SJCRH30 (cell line): ENCODE measurements at regions not wholly inside any gene's neighbourhood (a gene's known extent, or its start where the extent isn't known, plus 50 kb on each side); places are given as distances from the start of the nearest gene placed in this dataset.

Experiments used
- DNase-seq, 2 experiments: peaks; one replicate each; pipeline ENCODE4 v3.0.0-alpha.2; 2015 to 2020
- H3K27ac ChIP-seq: fragments of 250-450 bp; sonication (Bioruptor Pico); 2 replicates; pipeline ENCODE4 v1.5.1; 2020; ENCODE audit warnings: mild to moderate bottlenecking, moderate library complexity
- H3K27me3 ChIP-seq: fragments of 250-450 bp; sonication (Bioruptor Pico); 2 replicates; pipeline ENCODE4 v1.5.1; 2020; ENCODE audit warnings: mild to moderate bottlenecking, moderate library complexity
- H3K36me3 ChIP-seq: fragments of 250-450 bp; sonication (Bioruptor Pico); 2 replicates; pipeline ENCODE4 v1.5.1; 2020; ENCODE audit warnings: mild to moderate bottlenecking, moderate library complexity
- H3K4me1 ChIP-seq: fragments of 250-450 bp; sonication (Bioruptor Pico); 2 replicates; pipeline ENCODE4 v1.5.1; 2020; ENCODE audit warnings: mild to moderate bottlenecking, moderate library complexity
- H3K4me3 ChIP-seq: fragments of 250-450 bp; sonication (Bioruptor Pico); 2 replicates; pipeline ENCODE4 v1.5.1; 2020; ENCODE audit warnings: mild to moderate bottlenecking, moderate library complexity
- H3K9me3 ChIP-seq: fragments of 250-450 bp; sonication (Bioruptor Pico); replicated peaks from 2 replicates; pipeline ENCODE4 v1.5.1; 2020; ENCODE audit warnings: mild to moderate bottlenecking, moderate library complexity

GRCh38 chr16:49930841-49931240 lies 74.9 kb upstream of the ZNF423 start:
- H3K9me3 ChIP-seq: no peaks in the 10 kb centered on the region
- no peaks in the 10 kb centered on the region for H3K27me3 ChIP-seq
- DNase-seq: no peak
- H3K36me3 ChIP-seq: no peaks in the 10 kb centered on the region
- H3K4me3 ChIP-seq: no peak overlapping the region
- peaks cover 5% of the 10 kb centered on the region; the same call in 1 of the 2 replicates for H3K4me1 ChIP-seq
- no peak overlapping the region for H3K27ac ChIP-seq

GRCh38 chr16:49931266-49931665 lies 75.4 kb upstream of the ZNF423 start:
- Histone ChIP-seq H3K36me3 (no peaks in the 10 kb centered on the region), H3K4me3 (no peak overlapping the region), H3K4me1 (peaks cover 5% of the 10 kb centered on the region; the same call in 1 of the 2 replicates), H3K27me3 (no peaks in the 10 kb centered on the region), H3K27ac (no peak overlapping the region), H3K9me3 (no peaks in the 10 kb centered on the region)
- no peak for DNase-seq

- Histone ChIP-seq H3K27me3 (no peaks in the 10 kb centered on the region), H3K27ac (no peak overlapping the region), H3K4me3 (no peak overlapping the region), H3K9me3 (no peaks in the 10 kb centered on the region), H3K4me1 (peaks cover 5% of the 10 kb centered on the region; the same call in 1 of the 2 replicates), H3K36me3 (no peaks in the 10 kb centered on the region)
- DNase-seq: no peak
These were observed 76.0 kb upstream of the ZNF423 start for GRCh38 chr16:49931916-49932315.

GRCh38 chr16:49932434-49932833 lies 76.5 kb upstream of the ZNF423 start:
- Histone ChIP-seq H3K9me3 (no peaks in the 10 kb centered on the region), H3K4me1 (peaks cover 5% of the 10 kb centered on the region; the same call in 1 of the 2 replicates), H3K27me3 (no peaks in the 10 kb centered on the region), H3K27ac (no peak overlapping the region), H3K36me3 (no peaks in the 10 kb centered on the region), H3K4me3 (no peak overlapping the region)
- DNase-seq: no peak

GRCh38 chr16:49932946-49933345 lies 77.0 kb upstream of the ZNF423 start:
- Histone ChIP-seq H3K4me1 (peaks cover 5% of the 10 kb centered on the region; the same call in 1 of the 2 replicates), H3K4me3 (no peak overlapping the region), H3K9me3 (no peaks in the 10 kb centered on the region), H3K36me3 (no peaks in the 10 kb centered on the region), H3K27ac (no peak overlapping the region), H3K27me3 (no peaks in the 10 kb centered on the region)
- peak; percentile 32 to 40 for DNase-seq

GRCh38 chr16:49936791-49937190 lies 80.9 kb upstream of the ZNF423 start:
- Histone ChIP-seq H3K27me3 (no peaks in the 10 kb centered on the region), H3K36me3 (no peaks in the 10 kb centered on the region)

GRCh38 chr16:49937886-49938285 lies 82.0 kb upstream of the ZNF423 start:
- Histone ChIP-seq H3K4me3 (no peak overlapping the region), H3K27ac (no peak overlapping the region), H3K27me3 (no peaks in the 10 kb centered on the region), H3K4me1 (no peaks in the 10 kb centered on the region), H3K9me3 (no peaks in the 10 kb centered on the region), H3K36me3 (no peaks in the 10 kb centered on the region)
- no peak for DNase-seq

More at GRCh38 chr16:49936791-49937190, 80.9 kb upstream of the ZNF423 start:
- H3K4me1 ChIP-seq: peaks cover 5% of the 10 kb centered on the region; the same call in 1 of the 2 replicates
- H3K27ac ChIP-seq: no peak overlapping the region
- no peaks in the 10 kb centered on the region for H3K9me3 ChIP-seq
- DNase-seq: no peak
- H3K4me3 ChIP-seq: no peak overlapping the region

- Histone ChIP-seq H3K9me3 (no peaks in the 10 kb centered on the region), H3K36me3 (no peaks in the 10 kb centered on the region), H3K4me1 (no peaks in the 10 kb centered on the region), H3K27me3 (no peaks in the 10 kb centered on the region), H3K4me3 (no peak overlapping the region), H3K27ac (no peak overlapping the region)
- no peak for DNase-seq
These were observed 83.6 kb upstream of the ZNF423 start for GRCh38 chr16:49939495-49939894.

- no peak for DNase-seq
- Histone ChIP-seq H3K9me3 (no peaks in the 10 kb centered on the region), H3K4me1 (no peaks in the 10 kb centered on the region), H3K27me3 (no peaks in the 10 kb centered on the region), H3K4me3 (no peak overlapping the region), H3K27ac (no peak overlapping the region), H3K36me3 (no peaks in the 10 kb centered on the region)
These were observed 84.4 kb upstream of the CNEP1R1 start for GRCh38 chr16:49940464-49941224.

GRCh38 chr16:49944221-49944620 lies 80.8 kb upstream of the CNEP1R1 start:
- H3K27ac ChIP-seq: no peak overlapping the region
- H3K4me1 ChIP-seq: no peaks in the 10 kb centered on the region
- H3K36me3 ChIP-seq: no peaks in the 10 kb centered on the region
- H3K27me3 ChIP-seq: no peaks in the 10 kb centered on the region
- H3K9me3 ChIP-seq: no peaks in the 10 kb centered on the region
- no peak overlapping the region for H3K4me3 ChIP-seq
- no peak for DNase-seq

GRCh38 chr16:49947907-49948678 lies 76.9 kb upstream of the CNEP1R1 start:
- H3K4me3 ChIP-seq: no peak overlapping the region
- H3K4me1 ChIP-seq: no peaks in the 10 kb centered on the region
- DNase-seq: no peak
- H3K9me3 ChIP-seq: no peaks in the 10 kb centered on the region
- H3K27me3 ChIP-seq: no peaks in the 10 kb centered on the region
- H3K27ac ChIP-seq: no peak overlapping the region
- no peaks in the 10 kb centered on the region for H3K36me3 ChIP-seq

GRCh38 chr16:49951574-49952195 lies 73.3 kb upstream of the CNEP1R1 start:
- H3K9me3 ChIP-seq: no peaks in the 10 kb centered on the region
- H3K4me3 ChIP-seq: no peak overlapping the region
- H3K4me1 ChIP-seq: no peaks in the 10 kb centered on the region
- no peak overlapping the region for H3K27ac ChIP-seq
- H3K36me3 ChIP-seq: no peaks in the 10 kb centered on the region
- no peaks in the 10 kb centered on the region for H3K27me3 ChIP-seq
- DNase-seq: no peak

- Histone ChIP-seq H3K4me1 (no peaks in the 10 kb centered on the region), H3K27ac (no peak overlapping the region), H3K4me3 (no peak overlapping the region), H3K27me3 (no peaks in the 10 kb centered on the region), H3K36me3 (no peaks in the 10 kb centered on the region), H3K9me3 (no peaks in the 10 kb centered on the region)
- DNase-seq: no peak
These were observed 72.6 kb upstream of the CNEP1R1 start for GRCh38 chr16:49952386-49952785.

GRCh38 chr16:49953090-49953489 lies 71.9 kb upstream of the CNEP1R1 start:
- H3K36me3 ChIP-seq: no peaks in the 10 kb centered on the region
- no peaks in the 10 kb centered on the region for H3K4me1 ChIP-seq
- H3K27me3 ChIP-seq: peaks cover 2% of the 10 kb centered on the region; the same call in 1 of the 2 replicates
- DNase-seq: no peak
- no peak overlapping the region for H3K4me3 ChIP-seq
- no peaks in the 10 kb centered on the region for H3K9me3 ChIP-seq
- H3K27ac ChIP-seq: no peak overlapping the region

GRCh38 chr16:49955858-49956257 lies 69.2 kb upstream of the CNEP1R1 start:
- Histone ChIP-seq H3K4me1 (no peaks in the 10 kb centered on the region), H3K36me3 (no peaks in the 10 kb centered on the region), H3K27ac (no peak overlapping the region), H3K4me3 (no peak overlapping the region), H3K27me3 (peaks cover 7% of the 10 kb centered on the region; the same call in 1 of the 2 replicates), H3K9me3 (no peaks in the 10 kb centered on the region)
- DNase-seq: no peak
